ENCODE measurements at regions not wholly inside any gene's neighbourhood (a gene's known extent, or its start where the extent isn't known, plus 50 kb on each side); places are given as distances from the start of the nearest gene placed in this dataset.
"Not testable (repeated sequence)": the region's sequence is repeated elsewhere in the genome, so short reads cannot be mapped to it uniquely, and the experiment has no call there.

DNA sequence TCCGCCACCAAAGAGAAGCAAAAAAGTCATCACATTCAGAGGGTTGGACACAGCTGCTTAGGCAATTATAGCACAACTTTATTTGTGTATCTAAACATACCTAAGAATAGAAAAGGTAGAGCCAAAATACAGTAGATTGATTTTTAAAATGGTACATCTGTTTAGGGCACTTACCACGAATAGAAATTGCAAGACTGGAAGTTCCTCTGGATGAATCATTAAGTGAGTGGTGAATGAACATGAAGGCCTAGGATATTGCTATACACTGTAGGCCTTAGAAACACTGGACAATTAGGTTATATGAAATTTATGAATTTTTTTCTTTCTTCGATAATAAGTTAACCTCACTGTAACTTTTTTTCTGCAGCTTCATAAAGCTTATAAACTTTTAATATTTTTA, 687.0 kb downstream of the BCL11A start:
- no peak for DNase-seq

DNA sequence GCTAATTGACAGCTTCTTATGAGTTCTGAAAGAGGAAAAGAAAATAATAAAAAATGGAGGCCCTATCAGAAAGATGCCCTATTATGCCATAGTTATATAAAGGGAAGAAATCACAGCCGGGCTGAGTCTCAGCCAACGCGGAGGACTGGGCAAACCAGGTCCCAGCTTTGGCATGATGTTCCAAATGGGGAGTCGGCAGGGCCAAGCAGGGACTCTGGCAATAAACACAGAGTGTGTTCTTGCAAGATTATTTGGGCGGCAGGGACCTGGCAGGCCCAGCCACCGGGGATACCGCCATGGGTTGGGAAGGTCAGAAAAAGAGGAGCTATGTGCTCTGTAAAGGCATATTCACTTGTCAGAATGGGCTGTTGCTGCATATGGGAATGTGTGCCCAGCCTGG, 694.9 kb downstream of the BCL11A start:
- no peak for DNase-seq

DNA sequence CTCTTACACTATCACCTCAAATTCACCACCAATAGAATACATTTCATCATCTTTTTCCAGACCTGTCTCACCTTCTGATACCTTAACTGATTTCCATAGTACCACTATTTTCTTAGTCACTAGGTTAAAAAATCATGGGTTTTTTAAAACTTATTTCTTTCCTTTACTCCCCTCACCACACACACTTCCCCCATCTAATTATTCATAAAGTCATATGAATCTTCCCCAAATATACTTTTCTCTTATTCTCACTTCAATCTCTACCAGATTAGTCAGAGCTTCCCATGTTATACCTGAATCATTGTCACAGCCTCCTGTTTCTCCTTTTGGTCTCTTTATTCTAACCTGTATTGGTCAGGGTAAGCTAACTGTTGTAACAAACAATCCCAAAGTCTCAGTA, 696.3 kb downstream of the BCL11A start:
- DNase-seq, result no peak

DNA sequence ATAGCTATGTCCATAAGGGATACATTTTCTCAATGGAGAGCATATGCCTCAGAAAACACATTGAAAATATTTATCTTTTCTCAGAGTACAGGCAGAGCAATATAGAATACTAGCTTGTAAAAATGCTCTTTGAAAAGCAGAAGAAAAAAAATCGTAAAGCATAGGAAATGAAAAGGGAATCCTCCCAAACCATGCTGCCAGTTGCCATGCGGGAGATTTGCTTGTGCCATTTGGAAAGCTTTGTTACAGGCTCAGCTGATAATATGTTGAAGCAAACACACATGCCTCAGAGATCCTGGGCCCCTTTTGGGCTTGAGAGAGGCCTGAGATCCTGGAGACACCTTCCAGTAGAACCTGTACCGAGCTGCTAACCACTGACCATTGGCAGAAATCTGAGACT, 697.1 kb downstream of the BCL11A start:
- DNase-seq, result no peak

DNA sequence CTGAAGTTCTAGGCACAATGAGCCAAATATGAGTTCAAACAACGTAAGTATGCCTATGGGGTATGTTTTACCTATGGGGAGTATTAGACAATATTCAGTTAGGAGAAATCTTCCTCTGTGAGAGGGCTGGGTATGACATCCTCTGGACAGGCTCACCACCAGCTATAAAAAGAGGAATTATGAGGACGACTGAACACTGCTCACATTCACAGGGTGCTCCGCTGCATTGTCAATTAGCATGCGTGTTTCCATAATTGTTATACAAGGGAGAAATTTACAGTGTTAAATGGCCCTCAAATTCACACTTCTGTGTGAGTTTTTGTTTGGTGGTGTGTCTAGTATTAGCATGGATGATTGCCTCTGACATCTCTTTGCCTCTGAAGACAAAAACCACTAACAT, 700.4 kb downstream of the BCL11A start:
- no peak for DNase-seq

DNA sequence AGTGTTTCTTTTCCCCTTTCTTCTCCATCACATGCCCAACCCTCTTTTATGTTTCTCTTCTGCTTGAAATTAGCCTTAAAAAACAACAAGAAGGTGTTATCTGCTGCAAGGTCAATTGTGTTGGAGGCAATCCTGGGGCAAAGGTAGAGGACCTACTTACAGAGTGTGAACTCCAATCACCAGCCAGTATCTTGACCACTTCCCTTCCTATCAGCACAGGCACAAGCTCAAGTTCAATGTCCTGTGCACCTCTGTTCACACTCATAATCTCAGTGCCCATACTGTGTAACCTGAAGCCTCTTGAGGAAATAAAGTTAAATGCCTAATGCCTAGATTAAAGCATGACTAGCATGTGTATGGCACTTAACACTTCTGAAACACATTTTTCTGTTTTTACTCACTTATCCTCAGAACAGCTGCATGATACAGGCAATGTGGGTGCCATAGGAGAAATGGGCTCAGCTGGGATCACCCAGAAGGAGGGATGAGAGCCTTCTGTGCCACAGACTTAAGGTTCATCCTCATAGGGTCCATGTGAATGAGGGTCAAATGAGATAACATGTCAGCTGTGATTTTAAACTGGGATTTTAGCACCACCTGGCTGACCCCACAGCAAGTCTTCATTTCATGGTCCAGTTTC, 701.5 kb downstream of the BCL11A start:
- no peak for DNase-seq

DNA sequence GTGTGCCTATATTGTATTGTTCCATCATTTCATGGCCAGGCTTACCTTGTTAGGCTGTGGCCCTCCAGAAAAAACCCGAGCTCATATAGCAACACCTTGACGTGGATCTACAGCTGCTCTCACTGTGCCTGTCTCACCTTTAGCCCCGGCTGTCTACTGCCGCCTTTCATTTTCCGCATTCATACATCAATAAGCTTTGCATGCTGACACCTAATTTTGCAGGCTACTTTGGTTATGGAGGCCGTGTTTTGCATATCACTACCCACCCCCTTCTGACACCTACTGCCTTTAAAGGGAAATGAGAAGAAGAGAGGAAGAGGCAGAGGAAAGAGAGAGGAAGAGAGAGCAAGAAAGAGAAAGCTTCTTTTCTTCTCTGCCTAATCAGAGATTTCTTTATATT, 702.9 kb downstream of the BCL11A start:
- no peak for DNase-seq

DNA sequence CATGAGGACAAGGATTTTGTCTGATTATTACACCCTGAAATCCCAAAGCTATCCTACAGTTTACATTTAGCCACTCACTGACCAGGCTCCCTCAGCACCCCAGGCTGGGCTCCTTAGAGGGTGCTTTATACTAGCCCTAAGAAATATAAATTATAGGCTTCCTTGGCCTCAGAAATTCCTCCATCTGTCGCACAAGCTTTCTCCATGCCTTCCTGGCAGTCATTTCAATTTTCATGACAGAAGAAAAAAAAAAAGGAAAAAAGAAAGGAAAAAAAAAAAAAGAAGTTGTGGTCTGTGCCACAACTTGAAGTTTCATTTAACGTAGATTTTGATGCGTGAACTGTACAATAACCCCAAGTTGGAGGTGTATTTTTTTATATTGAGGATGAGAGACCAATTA, 719.5 kb downstream of the BCL11A start:
- DNase-seq, result no peak

DNA sequence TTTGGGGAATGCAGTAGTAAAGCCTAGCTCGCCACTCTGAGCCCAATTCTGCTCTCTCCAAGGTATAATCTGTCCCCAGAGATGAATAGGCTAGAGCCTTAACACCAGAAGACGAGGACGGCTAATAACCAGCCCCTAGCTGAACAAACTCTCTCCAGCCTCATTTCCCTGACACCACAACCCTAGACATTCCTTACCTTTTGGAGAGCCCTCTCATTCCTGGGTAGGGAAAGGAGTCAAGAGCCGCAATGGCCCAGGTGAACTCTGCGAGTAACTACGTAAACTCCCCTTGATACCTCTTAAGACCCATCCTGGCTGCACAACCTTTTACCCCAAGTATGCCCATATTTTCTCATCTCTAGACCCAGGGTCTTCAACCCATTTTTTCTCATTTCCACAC, 722.9 kb downstream of the BCL11A start:
- DNase-seq, result no peak

DNA sequence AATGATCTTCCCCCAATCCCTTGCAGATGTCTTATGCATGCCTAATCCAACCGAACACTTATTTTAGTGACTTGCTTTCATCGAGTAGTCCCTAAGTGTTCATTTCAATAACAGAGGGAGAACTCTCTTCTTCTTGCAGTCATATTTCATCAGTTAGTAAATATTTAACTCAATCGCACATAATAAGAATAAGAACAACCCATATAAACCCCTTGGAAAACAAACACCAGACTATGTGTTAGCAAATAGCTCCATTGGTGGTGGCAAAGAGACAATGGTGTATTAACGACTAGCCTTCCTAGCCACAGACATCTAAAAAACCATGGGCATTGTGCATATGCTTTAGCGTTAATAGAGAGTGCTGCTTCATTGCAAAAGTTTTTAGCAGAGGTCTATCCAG, 725.8 kb downstream of the BCL11A start:
- DNase-seq, result no peak

DNA sequence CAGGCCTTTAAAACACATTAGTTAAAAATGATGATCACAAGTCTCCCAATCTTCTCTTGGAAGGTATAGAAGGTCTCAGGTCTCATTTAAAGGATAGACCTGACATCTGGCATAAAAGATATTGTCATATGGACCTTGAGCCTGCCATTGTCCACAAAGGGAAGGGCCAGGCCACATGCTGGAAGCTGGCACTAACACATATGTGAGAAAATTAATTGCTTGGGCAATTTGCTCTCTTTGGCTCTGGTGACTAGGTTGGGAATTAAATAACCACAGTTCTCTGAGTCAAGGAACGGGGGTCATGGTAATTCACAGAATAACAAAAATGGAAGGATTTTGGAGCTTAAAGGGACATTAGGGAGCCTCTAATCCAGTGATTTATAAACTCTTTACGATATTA, 727.3 kb downstream of the BCL11A start:
- no peak for DNase-seq

DNA sequence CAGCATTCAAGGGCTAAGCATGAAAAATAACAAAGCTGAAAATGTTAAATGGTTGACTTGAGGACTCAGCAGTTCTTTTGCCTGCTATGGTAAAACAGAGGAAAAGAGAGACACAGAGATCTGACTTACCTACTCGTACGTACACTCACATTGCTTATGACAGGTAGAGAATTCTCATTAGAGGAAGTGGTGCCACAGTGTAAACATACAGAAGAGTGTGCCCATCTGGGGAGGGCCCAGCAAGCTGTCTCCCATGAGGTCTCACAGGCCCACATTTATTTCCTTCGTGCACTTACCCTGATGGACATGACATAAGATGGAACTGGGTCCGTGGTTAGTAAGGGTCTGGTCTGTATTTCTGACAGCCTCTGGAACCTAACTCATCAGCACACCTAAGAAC, 729.1 kb downstream of the BCL11A start:
- DNase-seq, result no peak

DNA sequence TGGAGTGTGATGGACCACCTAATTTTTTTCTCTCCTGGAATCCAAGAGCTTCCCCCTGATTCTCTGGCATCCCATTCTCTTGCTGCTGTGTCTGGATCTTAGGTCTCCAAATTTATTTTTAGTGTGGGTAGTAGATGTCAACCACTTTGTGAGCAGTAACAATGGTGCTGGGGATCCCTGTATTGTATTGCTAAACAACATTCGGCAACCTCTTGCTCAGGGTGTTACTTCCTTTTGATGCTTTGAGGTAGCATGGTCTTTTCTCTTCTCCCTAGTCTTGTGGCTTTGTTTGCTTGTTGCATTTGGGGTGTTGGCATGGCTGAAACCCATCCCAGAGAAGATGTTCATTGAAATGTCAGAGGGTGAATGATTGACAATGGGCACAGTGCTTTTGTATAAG, 737.4 kb downstream of the BCL11A start:
- no peak for DNase-seq

DNA sequence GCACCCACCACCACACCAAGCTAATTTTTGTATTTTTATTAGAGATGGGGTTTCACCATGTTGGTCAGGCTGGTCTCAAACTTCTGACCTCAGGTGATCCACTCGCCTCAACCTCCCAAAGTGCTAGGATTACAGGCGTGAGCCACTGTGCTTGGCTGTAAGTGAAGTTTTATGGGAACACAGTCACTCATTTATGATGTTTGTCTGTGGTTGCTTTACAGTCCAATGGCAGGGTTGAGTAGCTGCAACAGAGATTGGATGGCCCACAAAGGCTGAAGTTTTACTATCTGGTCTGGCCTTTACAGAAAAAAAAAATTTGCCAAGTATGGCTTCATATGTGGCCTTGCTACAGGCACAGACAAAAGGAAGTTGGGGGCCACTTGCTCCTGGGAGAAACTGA, 743.2 kb downstream of the BCL11A start:
- DNase-seq, result not testable (repeated sequence)

DNA sequence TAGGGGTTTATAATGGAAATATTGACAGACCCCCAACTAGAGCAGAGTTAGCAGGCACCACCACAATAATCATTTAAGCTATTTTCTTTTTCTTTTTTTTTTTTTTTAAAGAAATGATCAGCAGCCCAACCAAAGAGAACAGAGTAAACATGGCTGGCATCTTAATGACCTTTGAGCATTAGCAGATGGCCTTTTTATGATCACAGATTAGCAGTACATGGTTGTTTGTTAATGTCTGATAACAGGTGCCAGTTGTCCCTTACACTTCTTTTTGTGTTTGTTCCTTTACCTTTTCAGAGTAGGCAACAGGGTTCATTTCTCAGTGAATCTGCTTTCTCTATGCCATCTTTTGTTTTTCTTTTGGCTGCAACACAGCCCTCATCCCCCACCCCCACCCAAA, 747.0 kb downstream of the BCL11A start:
- no peak for DNase-seq

DNA sequence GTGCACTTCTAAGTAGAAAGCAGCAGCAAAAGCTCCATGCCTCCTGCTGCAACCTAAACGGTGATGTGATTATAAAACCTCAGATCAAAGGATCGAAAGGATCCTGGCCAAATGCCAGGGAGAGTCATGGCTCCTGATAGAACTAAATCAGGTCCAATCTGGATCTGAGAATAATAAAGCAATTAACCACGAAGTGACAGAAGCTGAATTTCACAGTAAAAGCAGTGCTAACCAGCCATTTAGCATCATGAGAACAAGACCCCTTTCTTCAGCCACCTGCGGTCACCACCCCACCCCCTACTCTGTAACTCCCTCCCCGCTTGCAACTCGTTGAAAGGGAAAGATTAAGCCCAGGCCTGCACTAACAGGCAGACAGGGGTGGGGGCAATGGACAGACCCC, 748.7 kb downstream of the BCL11A start:
- DNase-seq, result no peak

DNA sequence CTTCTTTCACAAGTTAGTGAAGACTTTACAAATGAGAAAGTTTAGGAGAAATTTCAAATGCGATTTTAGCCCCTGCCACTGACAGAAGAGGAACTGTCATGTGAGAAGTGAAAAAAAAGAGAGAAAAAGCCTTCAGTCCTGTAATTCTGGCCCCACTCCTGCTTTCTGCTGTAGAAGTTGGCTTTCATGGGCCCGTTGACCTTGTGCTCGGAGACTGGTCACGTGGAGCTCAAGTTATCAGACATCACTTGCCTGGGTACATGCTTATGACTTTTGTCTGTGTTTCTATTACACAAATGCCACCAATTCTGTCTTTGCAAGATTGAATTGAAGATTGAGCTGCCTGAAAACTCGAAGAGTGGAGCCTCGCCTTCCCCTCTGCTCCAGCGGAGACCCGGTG, 749.9 kb downstream of the BCL11A start:
- no peak for DNase-seq

DNA sequence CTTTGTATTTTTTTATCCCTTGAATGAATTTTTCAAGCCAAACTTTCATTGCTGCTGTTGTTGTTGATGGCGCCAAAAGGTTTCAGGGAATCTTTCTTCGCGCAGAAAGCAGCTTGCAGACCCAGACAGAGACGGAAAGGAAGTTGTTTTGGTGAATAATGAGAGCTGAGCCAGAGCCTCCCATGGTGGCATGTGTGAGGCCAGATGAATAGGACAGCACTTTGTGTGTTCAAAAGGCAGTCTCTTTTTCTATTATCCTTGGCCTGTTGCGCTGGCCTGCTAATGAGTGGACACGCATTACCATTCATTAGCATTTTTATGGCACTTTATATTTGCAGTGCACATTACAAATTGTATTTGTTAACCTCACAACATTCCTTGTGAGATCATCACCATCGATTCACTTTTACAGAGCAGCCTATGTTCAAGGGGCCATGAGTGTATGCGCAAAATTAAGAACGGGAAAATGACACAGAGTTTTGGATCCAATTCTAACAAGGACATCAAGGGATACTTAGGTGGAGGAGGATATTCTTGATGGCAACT, 754.7 kb downstream of the BCL11A start:
- no peak for DNase-seq

DNA sequence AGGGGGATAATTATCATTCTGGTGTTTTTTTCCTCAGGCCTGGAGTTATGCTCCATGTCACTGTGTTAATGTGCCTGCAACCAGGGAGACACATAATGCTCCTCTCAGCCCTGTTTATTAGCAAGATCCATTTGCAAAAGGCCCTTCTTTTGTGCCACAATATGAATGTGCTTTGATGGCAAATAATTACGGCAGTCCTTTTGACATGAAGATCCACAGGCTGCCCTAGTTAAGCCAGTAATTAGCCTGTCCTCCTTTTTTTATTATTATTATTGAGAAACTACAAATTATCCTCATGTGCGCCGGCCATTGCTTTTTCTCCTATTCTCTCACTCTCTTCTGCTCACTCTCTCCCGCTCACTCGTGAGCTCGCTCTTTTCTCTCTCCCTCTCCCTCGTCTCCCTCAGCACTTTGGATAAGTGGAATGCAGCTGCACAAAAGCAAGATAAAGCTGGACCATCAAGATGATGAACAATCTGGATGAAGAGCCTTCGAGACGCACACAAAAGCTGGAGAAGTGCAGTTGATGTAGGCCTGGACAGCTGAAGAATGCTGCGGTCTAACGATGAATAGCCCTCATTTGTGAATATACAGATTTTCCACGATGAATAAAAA, 762.3 kb downstream of the BCL11A start:
- no peak for DNase-seq

DNA sequence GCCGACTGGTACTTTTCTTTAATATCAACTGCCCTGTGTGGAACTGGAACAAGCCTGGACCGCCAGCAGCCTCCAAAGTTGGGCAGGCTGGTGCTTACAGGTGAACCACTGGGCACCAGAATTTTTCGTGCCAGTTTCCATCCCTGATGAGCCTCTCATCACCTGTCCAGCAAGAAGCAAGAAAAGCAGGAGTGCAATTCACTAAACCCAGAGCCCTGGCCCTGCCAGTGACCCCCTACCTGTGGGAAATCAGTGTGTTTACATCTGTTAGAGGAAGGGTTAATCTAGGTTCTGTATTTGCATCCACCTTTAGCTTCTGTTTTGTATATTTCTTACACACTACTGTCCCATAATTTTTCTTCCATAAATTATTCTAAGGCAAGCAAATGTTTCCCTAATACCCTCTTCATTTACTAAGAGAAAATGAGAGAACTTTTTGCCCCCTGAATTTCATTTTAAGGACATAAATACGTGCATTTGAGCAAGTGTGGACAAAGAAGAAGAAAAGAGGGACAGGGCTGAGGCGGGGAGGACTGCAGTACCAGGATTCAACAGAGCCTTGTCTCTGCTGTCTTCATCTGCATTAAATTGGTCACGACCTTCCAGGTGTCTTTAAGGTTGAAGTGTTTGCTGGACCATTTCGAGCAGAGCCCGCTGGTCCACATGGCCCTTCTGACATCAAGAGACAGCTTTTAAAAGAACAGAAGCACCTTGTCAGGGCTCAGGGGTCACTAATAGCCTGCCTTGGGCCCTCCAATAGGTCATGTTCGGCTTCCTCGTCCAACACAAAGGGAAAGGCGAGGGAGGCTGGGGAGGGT, 763.1 kb downstream of the BCL11A start:
- no peak for DNase-seq

DNA sequence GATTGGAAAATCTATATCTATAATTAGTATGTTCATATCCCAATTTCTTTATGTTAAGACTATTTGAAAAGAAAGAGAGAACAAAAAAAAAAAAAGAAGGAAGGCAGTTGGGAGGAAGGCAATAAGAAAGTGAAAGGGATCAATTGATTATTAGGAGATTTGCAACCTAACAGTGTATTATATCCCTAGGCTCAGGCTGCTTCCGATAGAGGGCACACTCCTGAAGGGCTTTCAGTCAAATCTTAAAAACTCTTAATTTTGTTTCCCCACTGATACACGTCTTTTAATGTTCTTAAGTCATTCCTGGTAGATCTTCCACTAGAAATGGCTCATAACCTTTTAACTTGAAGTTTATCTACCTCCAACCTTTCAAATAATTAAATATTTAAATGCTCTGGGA, 763.9 kb downstream of the BCL11A start:
- no peak for DNase-seq

DNA sequence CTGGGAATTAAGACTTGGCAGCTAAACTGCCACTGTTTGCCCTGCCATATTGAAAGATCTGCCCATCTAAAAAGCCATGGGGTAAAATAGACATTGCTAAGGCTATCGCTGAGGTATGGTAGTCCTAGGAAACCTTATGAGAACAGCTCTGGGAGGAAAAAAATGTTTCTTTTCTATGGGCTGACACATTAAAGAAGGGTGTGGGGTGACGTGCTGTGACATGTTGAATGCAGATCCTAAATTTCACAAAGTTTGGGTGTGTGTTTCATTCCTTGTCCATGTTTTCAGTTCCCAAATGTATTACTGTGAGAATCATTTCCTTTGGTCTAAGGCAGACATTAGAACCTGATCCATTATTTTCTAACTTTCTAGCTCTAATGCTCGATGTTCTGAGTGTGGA, 766.4 kb downstream of the BCL11A start:
- no peak for DNase-seq

DNA sequence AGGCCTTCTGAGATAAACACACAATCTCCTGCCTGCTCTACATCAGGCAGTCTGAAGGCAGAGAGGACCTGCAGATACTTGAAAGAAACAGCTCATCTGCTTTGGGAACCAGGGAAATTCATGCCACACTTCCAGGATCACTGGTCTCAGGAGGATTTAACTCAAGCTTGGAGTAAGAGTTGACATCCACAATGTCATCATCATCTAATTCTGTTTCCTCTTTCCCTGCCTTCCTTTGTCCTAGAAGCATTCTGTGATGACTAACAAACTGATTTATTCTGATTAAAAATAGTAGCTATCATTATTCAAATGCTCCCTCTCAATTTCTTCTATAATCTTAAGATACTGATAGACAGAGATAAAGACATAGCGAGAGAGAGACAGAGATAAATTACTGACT, 766.8 kb downstream of the BCL11A start:
- DNase-seq, result no peak

DNA sequence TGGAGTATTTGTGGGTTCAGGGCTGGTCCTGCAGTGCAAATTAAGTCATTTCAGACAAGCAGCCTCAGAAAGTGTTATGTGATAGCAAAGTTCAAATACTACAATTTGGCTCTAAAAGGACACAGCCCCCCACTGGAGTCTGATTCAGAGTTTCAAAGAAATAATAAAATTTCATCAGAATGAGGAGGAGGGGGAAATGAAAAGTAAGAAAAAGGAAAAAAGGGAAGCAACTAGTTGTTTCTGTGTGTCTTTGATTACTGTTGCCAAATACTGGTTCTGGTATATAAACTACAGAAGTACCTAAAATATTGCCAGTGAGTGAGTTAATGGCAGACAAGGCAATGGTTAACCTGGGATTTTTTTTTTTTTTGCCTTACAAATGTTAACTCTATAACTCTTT, 773.9 kb downstream of the BCL11A start:
- DNase-seq, result no peak

Measured in hindlimb muscle (tissue), 1 donor.